ENCODE measurements at regions not wholly inside any gene's neighbourhood (a gene's known extent, or its start where the extent isn't known, plus 50 kb on each side); places are given as distances from the start of the nearest gene placed in this dataset.
"Not testable (repeated sequence)": the region's sequence is repeated elsewhere in the genome, so short reads cannot be mapped to it uniquely, and the experiment has no call there.

DNA sequence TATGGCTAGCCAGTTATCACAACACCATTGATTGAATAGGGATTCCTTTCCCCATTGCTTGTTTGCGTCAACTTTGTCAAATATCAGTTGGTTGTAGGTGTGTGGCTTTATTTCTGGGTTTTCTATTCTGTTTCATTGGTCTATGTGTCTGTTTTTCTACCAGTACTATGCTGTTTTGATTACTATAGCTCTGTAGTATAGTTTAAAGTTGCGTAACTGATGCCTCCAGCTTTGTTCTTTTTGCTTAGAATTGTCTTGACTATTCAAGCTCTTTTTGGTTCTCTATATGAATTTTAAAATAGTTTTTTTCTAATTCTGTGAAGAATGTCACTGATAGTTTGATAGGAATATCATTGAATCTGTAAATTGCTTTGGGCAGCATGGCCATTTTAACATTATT, 194.9 kb upstream of the FN1 start:
- ATAC-seq; CTCF ChIA-PET (ENCODE audit: low intra/inter-chr PET ratio, low total read pairs): not testable (repeated sequence)

GRCh38 chr2:215627771-215628170, 191.9 kb upstream of the FN1 start:
- no peaks in the 10 kb centered on the region for H3K36me3 ChIP-seq (replicated peaks in 1 of 2; ENCODE audit: control insufficient read depth in 1 of 2, insufficient read depth in 2 of 2, low read length in 2 of 2)
- CTCF ChIA-PET (ENCODE audit: low intra/inter-chr PET ratio, low total read pairs), result no interaction called here
- FAIRE-seq (no peak), ATAC-seq (no peak), DNase-seq (ENCODE audit: low spot score) (no peak)
- no peaks in the 10 kb centered on the region for H4K20me1 ChIP-seq (ENCODE audit: insufficient read depth, low read length)
- POLR2A ChIA-PET, result no interaction called here
- no peaks in the 10 kb centered on the region for H3K27me3 ChIP-seq (ENCODE audit: control insufficient read depth in 1 of 2, insufficient read depth in 2 of 2, low read length in 2 of 2)
- WGBS (ENCODE audit: low lambda C conversion rate), result 96% methylated on average over 1 of the region's 1 CpG
- no peak overlapping the region for H3K27ac ChIP-seq (ENCODE audit: extremely low read length, insufficient read depth, low read length)
- intact Hi-C loops (cut with micrococcal nuclease; ENCODE audit: unreplicated experiment), result loop anchor here (1.0 kb wide), 1 partner anchor 13 kb away; no protein-coding TSS in a partner anchor
- no peak overlapping the region for H3K4me3 ChIP-seq (replicated peaks in 1 of 3; ENCODE audit: insufficient read depth in 1 of 3, low read depth in 2 of 3, low read length in 3 of 3)
- in situ Hi-C loops (cut with HindIII; ENCODE audit: extremely low pct_ligation_motif_present, low pct_unique_long_range_greater_than_20kb), result loop anchor here (10.0 kb wide), 1 partner anchor 287 kb away; no protein-coding TSS in a partner anchor
- H3K79me2 ChIP-seq (ENCODE audit: insufficient read depth, low read length), result no peaks in the 10 kb centered on the region
- TF ChIP-seq ZNF501 (CRISPR knock-in tag; IDR thresholded peaks at IDR 0.05) (no peak), ZNF354B (CRISPR knock-in tag; IDR thresholded peaks at IDR 0.05) (no peak), TCF7L2 (IDR thresholded peaks at IDR 0.05; ENCODE audit: low read depth, low read length) (no peak)
- H2AFZ ChIP-seq (ENCODE audit: low read length), result no peak overlapping the region
- no peak overlapping the region for H3K9ac ChIP-seq (ENCODE audit: insufficient read depth, low read depth, low read length)
- H3K9me3 ChIP-seq (ENCODE audit: low read length), result peaks cover 24% of the 10 kb centered on the region
- peaks cover 39% of the 10 kb centered on the region for H3K4me1 ChIP-seq (ENCODE audit: insufficient read depth, low read length)
- H3K4me2 ChIP-seq (ENCODE audit: low read depth, low read length), result no peak overlapping the region
- BruUV-seq (replicated peaks), result no TSS peak

More for the DNA sequence above, 194.9 kb upstream of the FN1 start:
- DNase-seq (ENCODE audit: low spot score); H3K36me3 ChIP-seq (replicated peaks in 1 of 2; ENCODE audit: control insufficient read depth in 1 of 2, insufficient read depth in 2 of 2, low read length in 2 of 2); H2AFZ ChIP-seq (ENCODE audit: low read length); intact Hi-C loops (cut with micrococcal nuclease; ENCODE audit: unreplicated experiment); POLR2A ChIA-PET; in situ Hi-C loops (cut with HindIII; ENCODE audit: extremely low pct_ligation_motif_present, low pct_unique_long_range_greater_than_20kb); H3K27me3 ChIP-seq (ENCODE audit: control insufficient read depth in 1 of 2, insufficient read depth in 2 of 2, low read length in 2 of 2); H3K4me3 ChIP-seq (replicated peaks in 1 of 3; ENCODE audit: insufficient read depth in 1 of 3, low read depth in 2 of 3, low read length in 3 of 3); H3K9ac ChIP-seq (ENCODE audit: insufficient read depth, low read depth, low read length); H3K27ac ChIP-seq (ENCODE audit: extremely low read length, insufficient read depth, low read length); BruUV-seq (replicated peaks); H3K79me2 ChIP-seq (ENCODE audit: insufficient read depth, low read length); FAIRE-seq; H3K4me2 ChIP-seq (ENCODE audit: low read depth, low read length); H4K20me1 ChIP-seq (ENCODE audit: insufficient read depth, low read length): not testable (repeated sequence)
- TF ChIP-seq CEBPG (CRISPR knock-in tag; IDR thresholded peaks at IDR 0.05), result peak; percentile 33; the same call in 1 of the 2 replicates
- TF ChIP-seq, protein P1, sequence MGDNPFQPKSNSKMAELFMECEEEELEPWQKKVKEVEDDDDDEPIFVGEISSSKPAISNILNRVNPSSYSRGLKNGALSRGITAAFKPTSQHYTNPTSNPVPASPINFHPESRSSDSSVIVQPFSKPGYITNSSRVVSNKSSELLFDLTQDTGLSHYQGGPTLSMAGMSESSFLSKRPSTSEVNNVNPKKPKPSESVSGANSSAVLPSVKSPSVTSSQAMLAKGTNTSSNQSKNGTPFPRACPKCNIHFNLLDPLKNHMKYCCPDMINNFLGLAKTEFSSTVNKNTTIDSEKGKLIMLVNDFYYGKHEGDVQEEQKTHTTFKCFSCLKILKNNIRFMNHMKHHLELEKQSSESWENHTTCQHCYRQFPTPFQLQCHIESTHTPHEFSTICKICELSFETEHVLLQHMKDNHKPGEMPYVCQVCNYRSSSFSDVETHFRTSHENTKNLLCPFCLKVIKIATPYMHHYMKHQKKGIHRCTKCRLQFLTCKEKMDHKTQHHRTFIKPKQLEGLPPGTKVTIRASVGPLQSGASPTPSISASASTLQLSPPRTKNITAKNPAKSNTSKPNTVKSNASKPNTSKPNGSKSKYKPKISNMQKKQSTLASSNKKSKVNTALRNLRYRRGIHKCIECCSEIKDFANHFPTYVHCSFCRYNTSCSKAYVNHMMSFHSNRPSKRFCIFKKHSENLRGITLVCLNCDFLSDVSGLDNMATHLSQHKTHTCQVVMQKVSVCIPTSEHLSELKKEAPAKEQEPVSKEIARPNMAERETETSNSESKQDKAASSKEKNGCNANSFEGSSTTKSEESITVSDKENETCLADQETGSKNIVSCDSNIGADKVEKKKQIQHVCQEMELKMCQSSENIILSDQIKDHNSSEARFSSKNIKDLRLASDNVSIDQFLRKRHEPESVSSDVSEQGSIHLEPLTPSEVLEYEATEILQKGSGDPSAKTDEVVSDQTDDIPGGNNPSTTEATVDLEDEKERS (CRISPR knock-in tag; IDR thresholded peaks at IDR 0.05), result peak; percentile 69; the same call in 1 of the 2 replicates
- TF ChIP-seq ZMYM2 (CRISPR knock-in tag; IDR thresholded peaks at IDR 0.05), result 0 out of 2 replicates have a peak, but pooled peaks have one; percentile 21
- WGBS (ENCODE audit: low lambda C conversion rate), result 99% methylated on average over 2 of the region's 2 CpGs
- H3K9me3 ChIP-seq (ENCODE audit: low read length), result peaks cover 37% of the 10 kb centered on the region
- H3K4me1 ChIP-seq (ENCODE audit: insufficient read depth, low read length), result peaks cover 27% of the 10 kb centered on the region

Data from HepG2 (cell line).